ENCODE measurements at regions not wholly inside any gene's neighbourhood (a gene's known extent, or its start where the extent isn't known, plus 50 kb on each side); places are given as distances from the start of the nearest gene placed in this dataset.

DNA sequence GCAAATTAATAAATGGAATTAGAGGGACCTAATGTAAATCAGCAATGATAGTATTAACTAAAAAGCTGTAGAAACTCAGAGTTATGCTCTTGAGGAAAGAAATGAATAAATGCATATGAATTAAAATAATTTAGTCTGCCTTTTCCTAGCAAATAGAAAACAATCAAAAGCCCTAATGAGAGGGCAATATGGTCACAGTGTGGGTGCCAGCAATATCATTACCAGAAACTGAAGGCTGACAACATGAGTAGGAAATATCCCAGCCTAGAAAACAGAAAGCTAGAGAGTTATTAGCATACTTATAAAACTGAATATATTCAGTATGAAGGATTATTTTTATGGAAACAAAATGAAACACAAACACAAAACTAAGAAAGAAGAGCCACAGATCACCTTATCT lies 987.5 kb upstream of the SEL1L start:
- no peaks in the 10 kb centered on the region for H3K27me3 ChIP-seq (ENCODE audit: insufficient read depth, low read length)
- H3K4me2 ChIP-seq (ENCODE audit: low read length), result no peak overlapping the region
- H3F3A ChIP-seq (ENCODE audit: insufficient read depth, low read length), result no peaks in the 10 kb centered on the region
- H4K20me1 ChIP-seq (ENCODE audit: insufficient read depth, low read length), result no peaks in the 10 kb centered on the region
- no peaks in the 10 kb centered on the region for H3K79me2 ChIP-seq (ENCODE audit: insufficient read depth, low read length)
- H3K9me2 ChIP-seq (ENCODE audit: low read depth, low read length), result no peaks in the 10 kb centered on the region
- TF ChIP-seq, protein P1, sequence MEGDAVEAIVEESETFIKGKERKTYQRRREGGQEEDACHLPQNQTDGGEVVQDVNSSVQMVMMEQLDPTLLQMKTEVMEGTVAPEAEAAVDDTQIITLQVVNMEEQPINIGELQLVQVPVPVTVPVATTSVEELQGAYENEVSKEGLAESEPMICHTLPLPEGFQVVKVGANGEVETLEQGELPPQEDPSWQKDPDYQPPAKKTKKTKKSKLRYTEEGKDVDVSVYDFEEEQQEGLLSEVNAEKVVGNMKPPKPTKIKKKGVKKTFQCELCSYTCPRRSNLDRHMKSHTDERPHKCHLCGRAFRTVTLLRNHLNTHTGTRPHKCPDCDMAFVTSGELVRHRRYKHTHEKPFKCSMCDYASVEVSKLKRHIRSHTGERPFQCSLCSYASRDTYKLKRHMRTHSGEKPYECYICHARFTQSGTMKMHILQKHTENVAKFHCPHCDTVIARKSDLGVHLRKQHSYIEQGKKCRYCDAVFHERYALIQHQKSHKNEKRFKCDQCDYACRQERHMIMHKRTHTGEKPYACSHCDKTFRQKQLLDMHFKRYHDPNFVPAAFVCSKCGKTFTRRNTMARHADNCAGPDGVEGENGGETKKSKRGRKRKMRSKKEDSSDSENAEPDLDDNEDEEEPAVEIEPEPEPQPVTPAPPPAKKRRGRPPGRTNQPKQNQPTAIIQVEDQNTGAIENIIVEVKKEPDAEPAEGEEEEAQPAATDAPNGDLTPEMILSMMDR (IDR thresholded peaks at IDR 0.05; ENCODE audit: low read length), result no peak
- TF ChIP-seq EZH2 (IDR thresholded peaks at IDR 0.05; ENCODE audit: borderline replicate concordance, low read length), result no peak
- H3K4me3 ChIP-seq (ENCODE audit: low read depth, low read length, poor library complexity, severe bottlenecking), result no peak overlapping the region
- no peaks in the 10 kb centered on the region for H3K36me3 ChIP-seq (ENCODE audit: insufficient read depth, low read length)
- no peaks in the 10 kb centered on the region for H3K9me3 ChIP-seq (ENCODE audit: low read length)
- H2AFZ ChIP-seq (ENCODE audit: low read length), result no peak overlapping the region
- H3K4me1 ChIP-seq (ENCODE audit: insufficient read depth, low read length, severe bottlenecking), result no peaks in the 10 kb centered on the region
- H3K9ac ChIP-seq (ENCODE audit: low read length), result no peak overlapping the region
- H3K27ac ChIP-seq (ENCODE audit: low read depth, low read length, poor library complexity, severe bottlenecking), result no peak overlapping the region

DNA sequence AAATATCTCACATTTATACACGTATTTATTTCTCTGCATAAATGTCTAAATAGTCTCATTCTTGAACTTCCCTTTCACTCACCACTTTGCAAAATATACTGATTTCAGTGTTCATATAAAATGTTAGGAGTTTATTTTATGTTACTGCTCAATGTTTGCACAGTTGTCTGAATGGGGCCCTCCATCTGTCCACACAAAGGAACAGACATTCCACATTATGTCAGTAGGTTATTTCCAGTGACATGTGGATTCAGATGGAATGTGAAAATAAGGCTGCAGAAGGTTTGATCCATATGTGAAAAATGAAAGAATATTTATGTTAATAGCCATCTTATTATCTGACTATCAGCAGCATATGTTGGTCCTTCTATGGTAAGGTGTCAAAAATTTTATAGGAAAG lies 994.4 kb upstream of the SEL1L start:
- Histone ChIP-seq H2AFZ (ENCODE audit: low read length) (no peak overlapping the region), H3K4me2 (ENCODE audit: low read length) (no peak overlapping the region), H3K9me2 (ENCODE audit: low read depth, low read length) (no peaks in the 10 kb centered on the region), H3K9ac (ENCODE audit: low read length) (no peak overlapping the region), H3K79me2 (ENCODE audit: insufficient read depth, low read length) (no peaks in the 10 kb centered on the region), H3K27ac (ENCODE audit: low read depth, low read length, poor library complexity, severe bottlenecking) (no peak overlapping the region), H3K4me3 (ENCODE audit: low read depth, low read length, poor library complexity, severe bottlenecking) (no peak overlapping the region), H4K20me1 (ENCODE audit: insufficient read depth, low read length) (no peaks in the 10 kb centered on the region), H3K9me3 (ENCODE audit: low read length) (no peaks in the 10 kb centered on the region), H3K4me1 (ENCODE audit: insufficient read depth, low read length, severe bottlenecking) (no peaks in the 10 kb centered on the region), H3K27me3 (ENCODE audit: insufficient read depth, low read length) (no peaks in the 10 kb centered on the region), H3K36me3 (ENCODE audit: insufficient read depth, low read length) (no peaks in the 10 kb centered on the region), H3F3A (ENCODE audit: insufficient read depth, low read length) (no peaks in the 10 kb centered on the region)
- TF ChIP-seq EZH2 (IDR thresholded peaks at IDR 0.05; ENCODE audit: borderline replicate concordance, low read length), result no peak
- TF ChIP-seq, protein P1 (IDR thresholded peaks at IDR 0.05; ENCODE audit: low read length), result no peak

DNA sequence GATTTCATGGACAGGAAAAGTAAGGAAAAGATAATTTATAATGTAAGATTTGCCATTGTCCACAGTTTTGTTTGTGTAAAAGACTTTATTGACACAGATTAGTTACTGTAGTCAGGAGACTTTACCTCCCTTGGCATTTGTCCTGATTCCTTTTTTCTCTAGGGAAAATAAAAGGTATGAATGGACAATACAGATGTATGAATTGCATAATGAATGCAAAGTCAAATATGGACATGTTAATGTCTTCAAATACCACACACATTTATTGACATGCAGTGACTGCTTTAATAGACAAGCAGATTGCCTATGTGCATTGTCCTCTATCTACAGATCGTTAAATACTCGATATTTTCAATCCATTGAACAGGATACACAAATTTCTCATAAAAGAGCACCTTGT lies 999.7 kb upstream of the SEL1L start:
- no peaks in the 10 kb centered on the region for H3K9me3 ChIP-seq (ENCODE audit: low read length)

More for the DNA sequence above, 999.7 kb upstream of the SEL1L start:
- Histone ChIP-seq H2AFZ (ENCODE audit: low read length) (no peak overlapping the region), H3K9ac (ENCODE audit: low read length) (no peak overlapping the region), H3K27me3 (ENCODE audit: insufficient read depth, low read length) (no peaks in the 10 kb centered on the region), H3K4me1 (ENCODE audit: insufficient read depth, low read length, severe bottlenecking) (no peaks in the 10 kb centered on the region), H3F3A (ENCODE audit: insufficient read depth, low read length) (no peaks in the 10 kb centered on the region), H3K27ac (ENCODE audit: low read depth, low read length, poor library complexity, severe bottlenecking) (no peak overlapping the region), H4K20me1 (ENCODE audit: insufficient read depth, low read length) (no peaks in the 10 kb centered on the region), H3K36me3 (ENCODE audit: insufficient read depth, low read length) (no peaks in the 10 kb centered on the region), H3K79me2 (ENCODE audit: insufficient read depth, low read length) (no peaks in the 10 kb centered on the region), H3K4me2 (ENCODE audit: low read length) (no peak overlapping the region), H3K4me3 (ENCODE audit: low read depth, low read length, poor library complexity, severe bottlenecking) (no peak overlapping the region), H3K9me2 (ENCODE audit: low read depth, low read length) (no peaks in the 10 kb centered on the region)
- TF ChIP-seq, protein P1 (IDR thresholded peaks at IDR 0.05; ENCODE audit: low read length), result no peak
- TF ChIP-seq EZH2 (IDR thresholded peaks at IDR 0.05; ENCODE audit: borderline replicate concordance, low read length), result no peak
